OCI-LY7 (cell line): ENCODE measurements at regions not wholly inside any gene's neighbourhood (a gene's known extent, or its start where the extent isn't known, plus 50 kb on each side); places are given as distances from the start of the nearest gene placed in this dataset.

Source experiments
- BruUV-seq: library from RNA; stranded (reverse); fragments of 400-500 nt; replicated peaks from 2 replicates; lab custom pipeline; 2021; lab: Mats Ljungman, UMichigan
- CTCF ChIA-PET: fragments of 300-600 bp; sonication (Branson Sonifier 250); formaldehyde crosslinking; loops from one replicate; lab custom pipeline; 2022; ENCODE audit warnings: antibody characterized with exemption; ENCODE audit not compliant: unreplicated experiment; lab: Charles Lee
- POLR2A ChIA-PET: fragments of 300-600 bp; sonication (Branson Sonifier 250); formaldehyde crosslinking; loops from one replicate; lab custom pipeline; 2022; ENCODE audit warnings: antibody characterized with exemption; lab: Charles Lee
- DNase-seq: peaks from one replicate; pipeline ENCODE4 v3.0.0-alpha.2; 2015; ENCODE audit warnings: low spot score
- H2AFZ ChIP-seq: fragments of 200-600 bp; sonication (generic), shearing (Covaris generic); 2 replicates; pipeline ENCODE4 v1.6.1; 2014; ENCODE audit warnings: mild to moderate bottlenecking, antibody characterized with exemption, low read length, moderate library complexity
- H3K27ac ChIP-seq: fragments of 200-600 bp; sonication (generic); 2 replicates; pipeline ENCODE4 v1.5.1; 2014; ENCODE audit warnings: mixed run types, low read depth, mild to moderate bottlenecking, moderate library complexity, low read length, inconsistent platforms; ENCODE audit not compliant: poor library complexity, severe bottlenecking
- H3K36me3 ChIP-seq: fragments of 200-600 bp; sonication (generic); 2 replicates; pipeline ENCODE4 v1.6.1; 2014; ENCODE audit warnings: mild to moderate bottlenecking, antibody characterized with exemption, low read length, moderate library complexity, mixed read lengths; ENCODE audit not compliant: insufficient read depth
- H3K4me1 ChIP-seq: fragments of 200-600 bp; sonication (generic); 2 replicates; pipeline ENCODE4 v1.5.1; 2014; ENCODE audit warnings: mild to moderate bottlenecking, low read length; ENCODE audit not compliant: insufficient read depth, poor library complexity, severe bottlenecking
- H3K4me2 ChIP-seq: fragments of 200-600 bp; sonication (generic); 2 replicates; pipeline ENCODE4 v1.6.1; 2014; ENCODE audit warnings: mild to moderate bottlenecking, low read length
- H3K4me3 ChIP-seq: fragments of 200-600 bp; sonication (generic); 2 replicates; pipeline ENCODE4 v1.5.1; 2014; ENCODE audit warnings: mild to moderate bottlenecking, low read depth, low read length; ENCODE audit not compliant: poor library complexity, severe bottlenecking
- H3K79me2 ChIP-seq: fragments of 200-600 bp; sonication (generic); 2 replicates; pipeline ENCODE4 v1.6.1; 2016; ENCODE audit warnings: low read depth, mild to moderate bottlenecking, low read length, moderate library complexity, mixed read lengths; ENCODE audit not compliant: insufficient read depth
- H3K9me2 ChIP-seq: fragments of 200-600 bp; sonication (generic); 2 replicates; pipeline ENCODE4 v1.6.1; 2016; ENCODE audit warnings: mild to moderate bottlenecking, low read length, mixed read lengths; ENCODE audit not compliant: insufficient read depth
- H3K9me3 ChIP-seq: fragments of 200-600 bp; sonication (generic); 2 replicates; pipeline ENCODE4 v1.6.1; 2014; ENCODE audit warnings: mild to moderate bottlenecking, mixed run types, low read length, mixed read lengths
- H4K20me1 ChIP-seq: fragments of 200-600 bp; sonication (generic); 2 replicates; pipeline ENCODE4 v1.6.1; 2014; ENCODE audit warnings: mild to moderate bottlenecking, antibody characterized with exemption, low read length, moderate library complexity, mixed read lengths; ENCODE audit not compliant: insufficient read depth
- EZH2phosphoT487 ChIP-seq: fragments of 200-600 bp; sonication (generic); IDR thresholded peaks from 2 replicates; pipeline ENCODE4 v1.6.1; 2018; ENCODE audit warnings: low read depth, borderline replicate concordance, mild to moderate bottlenecking, mixed run types, antibody characterized with exemption, low read length, moderate library complexity, mixed read lengths
- intact Hi-C: fragments of 100-400 bp; cut with micrococcal nuclease; formaldehyde crosslinking; loops from one replicate; pipeline ENCODE4 v1.10.0; 2022; ENCODE audit not compliant: unreplicated experiment
- TF ChIP-seq, protein P1 (sequence below): fragments of 200-600 bp; sonication (generic); conservative IDR thresholded peaks from 2 replicates; pipeline ENCODE4 v1.5.1; 2014; ENCODE audit warnings: mild to moderate bottlenecking, antibody characterized with exemption, low read length, moderate library complexity, mixed read lengths

DNA sequence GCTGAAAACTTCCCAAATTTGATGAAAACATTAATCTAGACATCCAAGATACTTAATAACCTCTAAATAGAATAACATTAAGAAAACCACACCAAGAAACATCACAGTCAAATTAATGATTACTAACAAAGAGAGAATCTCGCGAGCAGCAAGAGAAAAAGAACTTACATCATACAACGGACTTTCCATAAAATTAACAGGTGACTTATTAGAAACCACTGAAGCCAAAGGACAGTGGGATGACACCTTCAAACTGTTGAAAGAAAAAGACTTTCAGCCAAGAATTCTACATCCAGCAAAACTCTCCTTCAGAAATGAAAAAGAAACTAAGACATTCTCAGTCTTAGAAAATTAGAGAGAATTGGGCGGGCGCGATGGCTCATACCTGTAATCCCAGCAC, 232.0 kb downstream of the SNCA start:
- Histone ChIP-seq H3K9me2 (no peaks in the 10 kb centered on the region), H3K36me3 (no peaks in the 10 kb centered on the region), H3K27ac (no peak overlapping the region), H2AFZ (no peak overlapping the region), H3K4me3 (no peak overlapping the region), H4K20me1 (no peaks in the 10 kb centered on the region), H3K4me1 (no peaks in the 10 kb centered on the region), H3K4me2 (no peak overlapping the region), H3K79me2 (no peaks in the 10 kb centered on the region), H3K9me3 (no peaks in the 10 kb centered on the region)
- intact Hi-C loops: no loop called here
- DNase-seq: no peak
- no TSS peak for BruUV-seq
- TF ChIP-seq, protein P1, sequence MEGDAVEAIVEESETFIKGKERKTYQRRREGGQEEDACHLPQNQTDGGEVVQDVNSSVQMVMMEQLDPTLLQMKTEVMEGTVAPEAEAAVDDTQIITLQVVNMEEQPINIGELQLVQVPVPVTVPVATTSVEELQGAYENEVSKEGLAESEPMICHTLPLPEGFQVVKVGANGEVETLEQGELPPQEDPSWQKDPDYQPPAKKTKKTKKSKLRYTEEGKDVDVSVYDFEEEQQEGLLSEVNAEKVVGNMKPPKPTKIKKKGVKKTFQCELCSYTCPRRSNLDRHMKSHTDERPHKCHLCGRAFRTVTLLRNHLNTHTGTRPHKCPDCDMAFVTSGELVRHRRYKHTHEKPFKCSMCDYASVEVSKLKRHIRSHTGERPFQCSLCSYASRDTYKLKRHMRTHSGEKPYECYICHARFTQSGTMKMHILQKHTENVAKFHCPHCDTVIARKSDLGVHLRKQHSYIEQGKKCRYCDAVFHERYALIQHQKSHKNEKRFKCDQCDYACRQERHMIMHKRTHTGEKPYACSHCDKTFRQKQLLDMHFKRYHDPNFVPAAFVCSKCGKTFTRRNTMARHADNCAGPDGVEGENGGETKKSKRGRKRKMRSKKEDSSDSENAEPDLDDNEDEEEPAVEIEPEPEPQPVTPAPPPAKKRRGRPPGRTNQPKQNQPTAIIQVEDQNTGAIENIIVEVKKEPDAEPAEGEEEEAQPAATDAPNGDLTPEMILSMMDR: no peak
- no peak for TF ChIP-seq EZH2phosphoT487
- CTCF ChIA-PET: no interaction called here
- POLR2A ChIA-PET: interaction anchor here (0.7 kb wide), 1 partner anchor 476 kb away, joined by 5 read pairs; no protein-coding TSS in a partner anchor

DNA sequence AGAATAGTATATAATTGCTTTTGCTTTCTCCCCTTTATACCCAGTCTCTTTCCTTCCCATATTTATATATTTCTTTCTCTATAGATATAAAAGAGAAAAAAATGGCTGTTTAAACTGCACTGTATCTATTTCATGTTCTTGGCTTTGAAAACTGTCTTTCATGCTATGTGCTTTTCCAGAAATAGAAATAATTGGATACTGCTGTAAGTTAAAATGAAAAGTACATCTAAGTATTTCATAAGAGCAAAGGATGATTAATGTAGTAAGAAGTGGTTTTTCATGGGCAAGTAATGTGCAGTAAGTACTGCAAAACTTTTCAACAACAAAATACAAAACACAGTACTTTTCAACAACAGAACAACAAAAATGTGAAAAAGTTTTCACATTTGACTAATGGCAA, 237.9 kb downstream of the SNCA start:
- TF ChIP-seq EZH2phosphoT487: no peak
- TF ChIP-seq, protein P1: no peak
- intact Hi-C loops: loop anchor here (5.0 kb wide), 1 partner anchor 303 kb away; no protein-coding TSS in a partner anchor
- H4K20me1 ChIP-seq: no peaks in the 10 kb centered on the region
- H3K79me2 ChIP-seq: no peaks in the 10 kb centered on the region
- no peaks in the 10 kb centered on the region for H3K9me3 ChIP-seq
- no peaks in the 10 kb centered on the region for H3K36me3 ChIP-seq
- BruUV-seq: no TSS peak
- H3K27ac ChIP-seq: no peak overlapping the region
- ChIA-PET CTCF (no interaction called here), POLR2A (no interaction called here)
- no peaks in the 10 kb centered on the region for H3K9me2 ChIP-seq
- no peaks in the 10 kb centered on the region for H3K4me1 ChIP-seq
- no peak overlapping the region for H3K4me2 ChIP-seq
- no peak for DNase-seq
- no peak overlapping the region for H2AFZ ChIP-seq
- no peak overlapping the region for H3K4me3 ChIP-seq

DNA sequence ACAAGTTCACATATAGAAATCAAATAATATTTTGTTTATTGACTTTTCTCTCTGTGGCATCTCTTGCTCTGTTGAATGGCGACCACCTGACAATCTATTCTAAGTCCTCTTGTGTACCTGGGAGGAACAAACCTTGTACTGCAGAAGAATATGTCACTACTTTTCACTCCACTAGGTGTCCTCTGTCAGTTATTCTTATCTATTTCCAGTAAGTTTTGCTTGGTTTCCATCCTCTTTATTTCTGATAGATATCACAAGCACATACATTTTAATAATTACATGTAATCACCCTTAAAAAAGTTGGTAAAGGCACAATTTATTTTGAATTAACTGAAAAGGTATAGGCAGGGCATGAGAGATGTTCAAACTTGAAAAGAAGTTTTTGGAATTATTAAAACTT, 238.4 kb downstream of the SNCA start:
- no peaks in the 10 kb centered on the region for H3K36me3 ChIP-seq
- peak; percentile 5 for DNase-seq
- no peaks in the 10 kb centered on the region for H3K9me3 ChIP-seq
- POLR2A ChIA-PET: no interaction called here
- no peak overlapping the region for H3K4me2 ChIP-seq
- no peak overlapping the region for H3K4me3 ChIP-seq
- H3K27ac ChIP-seq: no peak overlapping the region
- no peak for TF ChIP-seq EZH2phosphoT487
- TF ChIP-seq, protein P1: peak; percentile 61
- no peaks in the 10 kb centered on the region for H3K4me1 ChIP-seq
- H2AFZ ChIP-seq: no peak overlapping the region
- H3K79me2 ChIP-seq: no peaks in the 10 kb centered on the region
- H4K20me1 ChIP-seq: no peaks in the 10 kb centered on the region
- intact Hi-C loops: loop anchor here (5.0 kb wide), 1 partner anchor 304 kb away; no protein-coding TSS in a partner anchor
- CTCF ChIA-PET: no interaction called here
- no peaks in the 10 kb centered on the region for H3K9me2 ChIP-seq
- BruUV-seq: no TSS peak
